ENCODE measurements at regions not wholly inside any gene's neighbourhood (a gene's known extent, or its start where the extent isn't known, plus 50 kb on each side); places are given as distances from the start of the nearest gene placed in this dataset.

DNA sequence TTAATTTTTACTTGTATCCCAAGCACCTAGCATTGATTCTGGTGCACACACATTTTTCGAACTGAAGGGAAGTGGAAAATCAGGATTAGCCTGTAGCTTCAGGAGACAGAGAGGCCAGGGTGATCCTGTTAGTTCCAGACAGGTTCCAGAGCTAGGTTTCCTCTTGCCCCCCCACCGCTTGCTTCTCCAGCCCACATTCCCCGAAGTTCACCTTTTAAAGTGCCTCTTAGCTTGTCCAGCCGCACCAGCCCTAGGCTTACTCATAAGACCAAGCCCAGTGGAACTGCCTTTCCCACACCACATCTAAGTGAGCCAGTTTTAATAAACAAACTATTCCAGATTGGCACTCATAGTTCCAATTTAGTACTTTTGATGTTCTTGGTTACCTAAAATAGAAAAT lies 898.6 kb upstream of the KLHL29 start:
- DNase-seq (ENCODE audit: low read depth in 1 of 2, low spot score in 2 of 2) = no peak
- no peak overlapping the region for H3K4me3 ChIP-seq
- no peaks in the 10 kb centered on the region for H3K9me3 ChIP-seq (replicated peaks)
- H3K27ac ChIP-seq = no peak overlapping the region
- no peaks in the 10 kb centered on the region for H3K27me3 ChIP-seq (replicated peaks)
- no peaks in the 10 kb centered on the region for H3K4me1 ChIP-seq (replicated peaks)
- H3K36me3 ChIP-seq = no peaks in the 10 kb centered on the region

DNA sequence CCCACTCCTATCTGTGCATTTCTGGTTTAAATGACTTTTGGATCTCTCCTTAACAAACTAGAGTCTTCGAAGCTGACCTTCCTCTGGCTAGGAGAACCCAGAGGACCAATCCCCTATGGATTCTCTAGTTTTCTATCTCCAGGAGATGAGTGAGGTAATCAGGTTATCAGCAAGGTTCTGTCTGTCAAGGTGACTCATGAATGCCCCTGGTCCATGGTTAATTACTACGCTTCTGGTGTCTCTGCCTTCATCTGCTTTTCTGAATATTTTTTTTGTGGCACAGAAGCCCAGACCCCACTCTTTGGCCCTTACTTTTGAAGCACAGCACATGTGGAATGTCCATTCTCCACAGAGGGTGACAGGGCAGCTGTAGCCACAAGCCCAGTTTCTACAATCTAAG lies 897.9 kb upstream of the KLHL29 start:
- H3K27me3 ChIP-seq (replicated peaks) = no peaks in the 10 kb centered on the region
- H3K9me3 ChIP-seq (replicated peaks) = no peaks in the 10 kb centered on the region
- H3K36me3 ChIP-seq = no peaks in the 10 kb centered on the region
- no peak overlapping the region for H3K27ac ChIP-seq
- no peaks in the 10 kb centered on the region for H3K4me1 ChIP-seq (replicated peaks)
- no peak overlapping the region for H3K4me3 ChIP-seq
- no peak for DNase-seq (ENCODE audit: low read depth in 1 of 2, low spot score in 2 of 2)

DNA sequence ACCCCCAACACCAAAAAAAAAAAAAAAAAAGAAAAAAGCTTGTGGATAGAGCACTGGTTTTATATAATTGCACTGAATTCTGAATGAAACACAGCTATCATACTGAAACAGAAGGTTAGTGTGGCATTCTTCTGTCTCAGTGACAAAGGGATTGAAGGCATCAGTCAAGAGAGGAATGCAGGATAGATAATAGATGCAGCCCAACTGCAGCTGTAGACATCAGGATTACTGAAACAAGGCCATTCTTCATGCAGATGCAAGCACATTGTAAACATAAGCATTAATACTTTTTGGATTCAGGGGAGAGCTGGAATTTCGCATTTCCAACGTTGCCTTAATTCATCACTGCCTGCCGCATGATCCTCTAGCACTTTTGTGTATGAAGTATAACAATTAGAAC lies 897.4 kb upstream of the KLHL29 start:
- H3K27me3 ChIP-seq (replicated peaks) = no peaks in the 10 kb centered on the region
- no peak overlapping the region for H3K4me3 ChIP-seq
- no peaks in the 10 kb centered on the region for H3K36me3 ChIP-seq
- no peaks in the 10 kb centered on the region for H3K9me3 ChIP-seq (replicated peaks)
- no peaks in the 10 kb centered on the region for H3K4me1 ChIP-seq (replicated peaks)
- no peak overlapping the region for H3K27ac ChIP-seq
- DNase-seq (ENCODE audit: low read depth in 1 of 2, low spot score in 2 of 2) = no peak

DNA sequence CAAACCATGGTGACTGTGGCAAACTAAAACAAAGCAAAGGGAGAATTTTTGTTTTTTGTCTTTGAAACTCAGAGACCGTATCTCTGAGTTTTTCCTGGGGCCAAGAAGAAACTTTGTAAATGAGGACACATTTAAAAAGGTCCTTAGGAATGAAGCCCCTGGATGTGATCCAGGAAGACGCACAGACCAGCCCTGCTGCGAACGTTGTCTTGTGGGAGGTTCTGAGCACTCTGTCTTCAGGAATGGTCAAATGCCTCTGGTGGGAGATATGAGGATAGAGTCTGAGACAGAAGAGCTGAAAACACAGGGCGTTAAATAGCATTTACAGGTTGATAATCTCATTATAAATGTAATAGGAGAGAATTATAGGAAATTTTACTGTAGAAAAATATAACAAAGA lies 893.5 kb upstream of the KLHL29 start:
- no peak for DNase-seq (ENCODE audit: low read depth in 1 of 2, low spot score in 2 of 2)
- H3K4me3 ChIP-seq = no peak overlapping the region
- H3K36me3 ChIP-seq = no peaks in the 10 kb centered on the region
- no peaks in the 10 kb centered on the region for H3K9me3 ChIP-seq (replicated peaks)
- no peaks in the 10 kb centered on the region for H3K27me3 ChIP-seq (replicated peaks)
- H3K4me1 ChIP-seq (replicated peaks) = no peaks in the 10 kb centered on the region
- H3K27ac ChIP-seq = no peak overlapping the region

GRCh38 chr2:22494156-22494555 lies 890.8 kb upstream of the KLHL29 start:
- Histone ChIP-seq H3K9me3 (replicated peaks) (no peaks in the 10 kb centered on the region), H3K36me3 (no peaks in the 10 kb centered on the region), H3K4me3 (no peak overlapping the region), H3K4me1 (replicated peaks) (no peaks in the 10 kb centered on the region), H3K27ac (no peak overlapping the region), H3K27me3 (replicated peaks) (no peaks in the 10 kb centered on the region)
- DNase-seq (ENCODE audit: low read depth in 1 of 2, low spot score in 2 of 2) = no peak

GRCh38 chr2:22497064-22497463 lies 887.9 kb upstream of the KLHL29 start:
- Histone ChIP-seq H3K9me3 (replicated peaks) (no peaks in the 10 kb centered on the region), H3K27ac (no peak overlapping the region), H3K4me1 (replicated peaks) (no peaks in the 10 kb centered on the region), H3K27me3 (replicated peaks) (no peaks in the 10 kb centered on the region), H3K4me3 (no peak overlapping the region), H3K36me3 (no peaks in the 10 kb centered on the region)
- DNase-seq (ENCODE audit: low read depth in 1 of 2, low spot score in 2 of 2) = no peak

- Histone ChIP-seq H3K4me3 (no peak overlapping the region), H3K36me3 (no peaks in the 10 kb centered on the region), H3K9me3 (replicated peaks) (no peaks in the 10 kb centered on the region), H3K27me3 (replicated peaks) (no peaks in the 10 kb centered on the region), H3K27ac (no peak overlapping the region), H3K4me1 (replicated peaks) (no peaks in the 10 kb centered on the region)
- DNase-seq (ENCODE audit: low read depth in 1 of 2, low spot score in 2 of 2) = no peak
Observed at GRCh38 chr2:22497789-22498188, 887.2 kb upstream of the KLHL29 start.

DNA sequence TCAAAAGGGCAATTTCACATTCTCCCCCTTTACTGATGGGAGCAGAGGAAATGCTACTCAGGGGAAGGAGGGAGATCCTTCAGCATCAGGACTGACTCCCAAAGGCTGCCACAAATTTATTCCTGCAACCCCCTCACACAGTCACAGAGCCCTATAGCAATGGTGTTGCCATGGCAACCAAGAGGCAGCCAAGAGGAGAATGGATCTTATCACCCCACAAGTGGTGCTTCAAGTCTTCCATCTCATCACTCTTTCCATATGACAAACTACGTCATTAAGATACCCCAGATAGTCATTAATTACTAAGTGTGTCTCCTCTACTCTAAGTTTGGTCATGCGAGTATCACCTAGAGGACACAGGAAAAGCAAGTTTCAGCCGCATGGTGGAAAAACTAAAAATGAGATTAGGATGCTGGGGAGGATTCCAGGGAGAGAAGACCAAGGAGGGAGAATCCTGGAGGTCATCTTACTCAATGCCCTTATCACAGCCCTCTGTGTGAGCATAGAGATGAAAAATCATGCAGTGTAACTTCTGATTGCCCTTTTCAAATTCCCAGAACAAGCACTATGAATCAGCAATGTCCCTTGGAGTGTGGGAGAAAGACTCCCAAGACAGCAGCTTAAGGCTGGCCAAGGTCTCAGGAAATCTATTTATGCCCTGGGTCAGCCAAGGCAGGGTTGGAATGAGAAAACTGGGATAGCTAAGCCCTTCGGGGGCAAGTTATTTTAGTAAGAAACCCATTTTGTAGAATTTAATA lies 885.7 kb upstream of the KLHL29 start:
- Histone ChIP-seq H3K4me1 (replicated peaks) (no peaks in the 10 kb centered on the region), H3K27me3 (replicated peaks) (no peaks in the 10 kb centered on the region), H3K27ac (no peak overlapping the region), H3K4me3 (no peak overlapping the region), H3K9me3 (replicated peaks) (no peaks in the 10 kb centered on the region), H3K36me3 (no peaks in the 10 kb centered on the region)
- DNase-seq (ENCODE audit: low read depth in 1 of 2, low spot score in 2 of 2) = no peak

- Histone ChIP-seq H3K4me1 (replicated peaks) (no peaks in the 10 kb centered on the region), H3K27me3 (replicated peaks) (no peaks in the 10 kb centered on the region), H3K9me3 (replicated peaks) (no peaks in the 10 kb centered on the region), H3K4me3 (no peak overlapping the region), H3K27ac (no peak overlapping the region), H3K36me3 (no peaks in the 10 kb centered on the region)
- no peak for DNase-seq (ENCODE audit: low read depth in 1 of 2, low spot score in 2 of 2)
Observed at GRCh38 chr2:22500555-22500935, 884.4 kb upstream of the KLHL29 start.

- no peak for DNase-seq (ENCODE audit: low read depth in 1 of 2, low spot score in 2 of 2)
Observed at GRCh38 chr2:22501851-22502250, 883.1 kb upstream of the KLHL29 start.

DNA sequence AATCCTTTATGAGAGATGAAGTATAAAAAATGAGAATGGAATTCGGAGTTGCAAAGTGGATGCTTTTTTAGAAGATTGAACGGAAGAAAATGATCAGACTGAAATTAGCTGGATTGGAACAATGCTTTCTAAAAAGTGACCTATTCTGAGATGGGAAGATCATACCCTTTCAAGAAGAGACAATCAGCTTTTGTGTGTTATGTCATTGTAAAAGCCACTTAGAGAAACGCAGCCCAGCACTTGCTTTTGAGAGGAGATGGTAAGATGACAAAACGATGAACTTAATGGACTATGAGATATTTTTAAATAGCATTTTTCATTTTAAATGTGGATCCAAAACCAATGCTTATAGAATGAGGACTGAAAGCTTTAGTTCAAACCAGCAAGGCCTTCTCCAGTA lies 871.4 kb upstream of the KLHL29 start:
- Histone ChIP-seq H3K27me3 (replicated peaks) (no peaks in the 10 kb centered on the region), H3K27ac (no peak overlapping the region), H3K36me3 (no peaks in the 10 kb centered on the region), H3K9me3 (replicated peaks) (no peaks in the 10 kb centered on the region), H3K4me3 (no peak overlapping the region), H3K4me1 (replicated peaks) (no peaks in the 10 kb centered on the region)
- no peak for DNase-seq (ENCODE audit: low read depth in 1 of 2, low spot score in 2 of 2)

More at GRCh38 chr2:22501851-22502250, 883.1 kb upstream of the KLHL29 start:
- H3K9me3 ChIP-seq (replicated peaks) = no peaks in the 10 kb centered on the region
- no peak overlapping the region for H3K27ac ChIP-seq
- no peaks in the 10 kb centered on the region for H3K27me3 ChIP-seq (replicated peaks)
- no peak overlapping the region for H3K4me3 ChIP-seq
- H3K4me1 ChIP-seq (replicated peaks) = no peaks in the 10 kb centered on the region
- no peaks in the 10 kb centered on the region for H3K36me3 ChIP-seq

GRCh38 chr2:22517141-22517540 lies 867.8 kb upstream of the KLHL29 start:
- H3K27ac ChIP-seq = no peak overlapping the region
- no peaks in the 10 kb centered on the region for H3K27me3 ChIP-seq (replicated peaks)
- no peak for DNase-seq (ENCODE audit: low read depth in 1 of 2, low spot score in 2 of 2)
- H3K9me3 ChIP-seq (replicated peaks) = no peaks in the 10 kb centered on the region
- H3K4me1 ChIP-seq (replicated peaks) = no peaks in the 10 kb centered on the region
- no peaks in the 10 kb centered on the region for H3K36me3 ChIP-seq
- no peak overlapping the region for H3K4me3 ChIP-seq

DNA sequence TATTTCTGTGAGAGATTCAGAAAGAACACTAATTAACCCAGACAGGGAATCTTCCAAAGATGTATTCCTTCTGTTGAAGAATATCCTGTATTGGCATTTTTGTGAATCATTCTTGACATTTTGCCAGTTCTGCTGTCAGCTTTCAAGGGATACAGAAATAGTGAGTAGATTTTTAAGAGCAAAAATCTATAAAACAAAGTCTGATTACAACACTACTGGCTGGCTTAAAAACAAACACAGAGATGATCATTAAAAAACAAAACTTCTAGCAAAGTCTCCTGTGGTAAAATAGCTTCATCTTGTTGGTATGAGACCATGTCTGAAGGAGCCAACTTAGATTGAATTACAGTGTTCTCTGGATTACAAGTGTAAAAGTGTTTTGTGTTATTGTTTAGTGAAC lies 866.3 kb upstream of the KLHL29 start:
- Histone ChIP-seq H3K9me3 (replicated peaks) (no peaks in the 10 kb centered on the region), H3K4me1 (replicated peaks) (no peaks in the 10 kb centered on the region), H3K27ac (no peak overlapping the region), H3K4me3 (no peak overlapping the region), H3K36me3 (no peaks in the 10 kb centered on the region), H3K27me3 (replicated peaks) (no peaks in the 10 kb centered on the region)
- DNase-seq (ENCODE audit: low read depth in 1 of 2, low spot score in 2 of 2) = no peak

GRCh38 chr2:22520369-22521288 lies 864.4 kb upstream of the KLHL29 start:
- Histone ChIP-seq H3K4me1 (replicated peaks) (no peaks in the 10 kb centered on the region), H3K36me3 (no peaks in the 10 kb centered on the region), H3K4me3 (no peak overlapping the region), H3K9me3 (replicated peaks) (no peaks in the 10 kb centered on the region), H3K27ac (no peak overlapping the region), H3K27me3 (replicated peaks) (no peaks in the 10 kb centered on the region)
- no peak for DNase-seq (ENCODE audit: low read depth in 1 of 2, low spot score in 2 of 2)

Data from SJSA1 (cell line).